Osteocyte (in vitro differentiated cells): ENCODE measurements at regions not wholly inside any gene's neighbourhood (a gene's known extent, or its start where the extent isn't known, plus 50 kb on each side); places are given as distances from the start of the nearest gene placed in this dataset.

Source experiments
- DNase-seq: peaks from one replicate; pipeline ENCODE4 v3.0.0; 2021; ENCODE audit warnings: mixed read lengths; ENCODE audit not compliant: unreplicated experiment; ENCODE audit errors: extremely low spot score
- H3K27ac Mint-ChIP-seq: one replicate; pipeline ENCODE4 v1.8.0; 2021; ENCODE audit warnings: mild to moderate bottlenecking, mixed read lengths; ENCODE audit not compliant: unreplicated experiment
- H3K27me3 Mint-ChIP-seq: one replicate; pipeline ENCODE4 v1.8.0; 2021; ENCODE audit warnings: mixed read lengths; ENCODE audit not compliant: unreplicated experiment
- H3K36me3 Mint-ChIP-seq: one replicate; pipeline ENCODE4 v1.8.0; 2021; ENCODE audit warnings: mixed read lengths; ENCODE audit not compliant: unreplicated experiment
- H3K4me1 Mint-ChIP-seq: one replicate; pipeline ENCODE4 v1.8.0; 2021; ENCODE audit warnings: mixed read lengths; ENCODE audit not compliant: unreplicated experiment
- H3K4me3 Mint-ChIP-seq: one replicate; pipeline ENCODE4 v1.8.0; 2021; ENCODE audit warnings: mild to moderate bottlenecking, moderate library complexity, mixed read lengths; ENCODE audit not compliant: unreplicated experiment
- H3K9me3 Mint-ChIP-seq: one replicate; pipeline ENCODE4 v1.8.0; 2021; ENCODE audit warnings: mixed read lengths; ENCODE audit not compliant: unreplicated experiment
- TF ChIP-seq, protein P1 (sequence below): fragments of 200-600 bp; sonication (generic); IDR thresholded peaks from 2 replicates; pipeline ENCODE4 v1.5.0; 2021; ENCODE audit warnings: antibody characterized with exemption, mild to moderate bottlenecking, moderate library complexity

- Mint-ChIP-seq H3K27me3 (peaks cover 12% of the 10 kb centered on the region), H3K27ac (no peak overlapping the region), H3K4me1 (no peaks in the 10 kb centered on the region), H3K9me3 (no peaks in the 10 kb centered on the region), H3K4me3 (no peak overlapping the region), H3K36me3 (no peaks in the 10 kb centered on the region)
- DNase-seq, result no peak
- TF ChIP-seq, protein P1, sequence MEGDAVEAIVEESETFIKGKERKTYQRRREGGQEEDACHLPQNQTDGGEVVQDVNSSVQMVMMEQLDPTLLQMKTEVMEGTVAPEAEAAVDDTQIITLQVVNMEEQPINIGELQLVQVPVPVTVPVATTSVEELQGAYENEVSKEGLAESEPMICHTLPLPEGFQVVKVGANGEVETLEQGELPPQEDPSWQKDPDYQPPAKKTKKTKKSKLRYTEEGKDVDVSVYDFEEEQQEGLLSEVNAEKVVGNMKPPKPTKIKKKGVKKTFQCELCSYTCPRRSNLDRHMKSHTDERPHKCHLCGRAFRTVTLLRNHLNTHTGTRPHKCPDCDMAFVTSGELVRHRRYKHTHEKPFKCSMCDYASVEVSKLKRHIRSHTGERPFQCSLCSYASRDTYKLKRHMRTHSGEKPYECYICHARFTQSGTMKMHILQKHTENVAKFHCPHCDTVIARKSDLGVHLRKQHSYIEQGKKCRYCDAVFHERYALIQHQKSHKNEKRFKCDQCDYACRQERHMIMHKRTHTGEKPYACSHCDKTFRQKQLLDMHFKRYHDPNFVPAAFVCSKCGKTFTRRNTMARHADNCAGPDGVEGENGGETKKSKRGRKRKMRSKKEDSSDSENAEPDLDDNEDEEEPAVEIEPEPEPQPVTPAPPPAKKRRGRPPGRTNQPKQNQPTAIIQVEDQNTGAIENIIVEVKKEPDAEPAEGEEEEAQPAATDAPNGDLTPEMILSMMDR, result no peak
Measured at GRCh38 chr20:40811004-40811403, 122.0 kb upstream of the MAFB start.

GRCh38 chr20:40811660-40812414, 122.8 kb upstream of the MAFB start:
- Mint-ChIP-seq H3K4me3 (no peak overlapping the region), H3K4me1 (no peaks in the 10 kb centered on the region), H3K27me3 (peaks cover 12% of the 10 kb centered on the region), H3K9me3 (no peaks in the 10 kb centered on the region), H3K36me3 (no peaks in the 10 kb centered on the region), H3K27ac (no peak overlapping the region)
- peak; percentile 70 for DNase-seq
- TF ChIP-seq, protein P1, result no peak

- H3K4me3 Mint-ChIP-seq, result no peak overlapping the region
- no peak overlapping the region for H3K27ac Mint-ChIP-seq
- H3K9me3 Mint-ChIP-seq, result no peaks in the 10 kb centered on the region
- TF ChIP-seq, protein P1, result no peak
- no peaks in the 10 kb centered on the region for H3K36me3 Mint-ChIP-seq
- peaks cover 12% of the 10 kb centered on the region for H3K27me3 Mint-ChIP-seq
- peak; percentile 72 for DNase-seq
- no peaks in the 10 kb centered on the region for H3K4me1 Mint-ChIP-seq
Measured at GRCh38 chr20:40812415-40812925, 123.4 kb upstream of the MAFB start.

- no peaks in the 10 kb centered on the region for H3K9me3 Mint-ChIP-seq
Measured at GRCh38 chr20:40813029-40813431, 124.0 kb upstream of the MAFB start.

More at GRCh38 chr20:40813029-40813431, 124.0 kb upstream of the MAFB start:
- H3K4me3 Mint-ChIP-seq, result no peak overlapping the region
- DNase-seq, result peak; percentile 67
- TF ChIP-seq, protein P1, result no peak
- H3K27ac Mint-ChIP-seq, result no peak overlapping the region
- no peaks in the 10 kb centered on the region for H3K4me1 Mint-ChIP-seq
- H3K27me3 Mint-ChIP-seq, result peaks cover 11% of the 10 kb centered on the region
- no peaks in the 10 kb centered on the region for H3K36me3 Mint-ChIP-seq
